HG03097 (cell line): ENCODE measurements at regions not wholly inside any gene's neighbourhood (a gene's known extent, or its start where the extent isn't known, plus 50 kb on each side); places are given as distances from the start of the nearest gene placed in this dataset.

ENCODE experiments used
- ATAC-seq: cut with Tn5 transposase; IDR thresholded peaks from one replicate; pipeline ENCODE4 v1.9.1; 2021; ENCODE audit not compliant: unreplicated experiment, low FRiP score

GRCh38 chr13:39232401-39232980 is 194.2 kb downstream of the NHLRC3 start:
- ATAC-seq: no peak

- no peak for ATAC-seq
These were observed 194.7 kb downstream of the NHLRC3 start for GRCh38 chr13:39232999-39233398.

DNA sequence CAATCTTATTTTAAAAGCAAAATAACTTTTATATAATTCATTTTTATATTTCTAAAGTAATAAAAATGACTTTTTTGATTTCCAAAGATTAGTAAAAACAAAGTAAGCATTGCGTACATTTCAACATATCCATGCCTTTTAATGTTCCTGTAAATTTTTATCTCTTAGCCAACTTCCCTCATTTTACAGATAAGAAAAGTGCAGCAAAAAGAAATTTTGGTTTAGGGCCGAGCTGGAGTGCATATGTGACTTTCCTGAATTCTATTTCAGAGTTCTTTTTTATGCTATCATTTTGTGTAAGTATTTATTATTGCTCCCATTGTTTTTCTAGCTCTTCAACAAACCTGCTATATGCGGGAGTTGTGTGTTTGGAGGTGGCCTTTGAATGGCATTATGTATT is 195.3 kb downstream of the NHLRC3 start:
- no peak for ATAC-seq

DNA sequence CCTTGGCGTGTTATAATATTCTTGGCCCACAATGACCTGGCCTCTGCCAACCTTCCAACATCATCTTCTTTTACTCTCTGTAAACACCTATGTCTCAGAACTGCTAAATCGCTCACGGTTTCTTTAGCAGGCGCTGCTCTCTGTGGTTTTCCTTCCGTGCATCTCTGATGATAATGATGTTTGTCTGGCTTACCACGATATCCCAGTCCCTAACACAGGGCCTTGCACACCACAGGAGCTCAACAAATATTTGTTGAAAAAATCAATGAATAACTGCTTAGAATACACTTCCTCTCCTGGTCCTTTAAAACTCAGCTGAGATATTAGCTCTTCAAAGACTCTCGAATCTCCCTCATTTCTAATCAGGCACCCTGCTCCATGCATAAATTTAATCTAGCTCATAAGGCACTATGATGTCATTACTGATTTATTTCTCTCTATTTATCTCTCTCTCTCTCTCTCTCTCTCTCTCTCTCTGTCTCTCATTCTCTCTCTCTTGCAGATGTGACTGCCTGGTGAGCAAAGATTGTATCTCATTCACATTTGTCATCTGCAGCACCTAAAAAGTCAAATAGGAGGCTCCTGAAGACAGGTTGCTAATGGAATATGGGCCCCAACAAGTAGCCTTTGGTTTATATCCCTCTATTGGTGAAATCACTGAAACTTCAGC is 206.4 kb downstream of the NHLRC3 start:
- no peak for ATAC-seq

DNA sequence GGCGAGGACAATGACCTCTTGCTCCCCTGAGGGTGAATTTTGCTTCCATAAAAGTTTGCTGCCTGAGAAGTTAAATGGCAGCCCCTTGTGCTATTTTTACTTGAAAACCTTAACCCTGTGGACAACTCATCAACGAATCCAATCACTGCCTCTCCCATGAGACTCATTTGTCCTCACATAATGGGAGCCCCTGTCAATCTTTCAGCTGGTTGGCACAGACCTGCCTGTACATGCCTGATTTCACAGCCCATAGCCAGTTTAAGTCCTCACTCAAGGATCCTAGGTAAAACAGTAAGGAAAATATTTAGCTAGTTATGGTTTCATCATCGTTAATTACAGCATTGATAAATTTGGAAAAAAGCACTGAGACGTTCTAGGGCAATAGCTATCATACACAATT is 207.4 kb downstream of the NHLRC3 start:
- ATAC-seq: no peak

- ATAC-seq: no peak
These were observed 211.7 kb downstream of the NHLRC3 start for GRCh38 chr13:39249982-39250381.

- no peak for ATAC-seq
These were observed 212.2 kb downstream of the NHLRC3 start for GRCh38 chr13:39250440-39250839.

DNA sequence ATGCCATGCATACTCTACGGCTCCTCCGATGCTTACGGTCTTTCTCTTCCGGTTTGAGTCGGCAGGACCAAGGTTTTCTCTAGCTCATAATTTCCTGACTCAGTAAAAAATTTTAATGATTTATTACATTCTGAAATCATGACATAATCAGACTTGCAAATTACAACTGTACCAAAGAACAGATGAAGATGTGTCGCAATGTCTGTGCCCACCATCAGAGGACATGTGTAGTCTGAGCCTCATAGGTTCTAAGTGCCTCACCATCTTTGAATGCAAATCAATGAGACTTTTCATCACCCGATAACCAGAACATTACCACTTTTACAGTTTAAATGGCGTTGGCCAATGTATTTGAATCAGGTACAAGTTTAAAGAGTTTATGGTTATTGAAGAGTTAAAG is 213.1 kb downstream of the NHLRC3 start:
- ATAC-seq: no peak

DNA sequence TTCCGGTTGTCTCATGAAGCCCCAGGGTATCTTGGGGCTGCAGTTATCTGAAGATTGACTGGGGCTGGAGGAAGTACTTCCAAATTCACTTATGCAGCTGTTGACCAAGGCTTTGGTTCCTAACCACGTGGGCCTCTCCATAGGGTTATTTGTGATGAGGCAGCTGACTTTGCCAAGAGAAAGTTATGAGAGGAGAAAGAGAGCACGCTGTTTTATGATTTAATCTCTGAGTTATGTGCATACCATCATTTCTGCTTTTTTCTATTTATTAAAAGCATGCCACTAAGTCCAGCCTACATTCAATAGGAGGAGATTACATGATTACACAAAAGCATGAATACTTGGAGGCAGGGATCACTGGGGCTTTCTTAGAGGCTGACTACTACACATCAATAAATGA is 215.5 kb downstream of the NHLRC3 start:
- no peak for ATAC-seq

DNA sequence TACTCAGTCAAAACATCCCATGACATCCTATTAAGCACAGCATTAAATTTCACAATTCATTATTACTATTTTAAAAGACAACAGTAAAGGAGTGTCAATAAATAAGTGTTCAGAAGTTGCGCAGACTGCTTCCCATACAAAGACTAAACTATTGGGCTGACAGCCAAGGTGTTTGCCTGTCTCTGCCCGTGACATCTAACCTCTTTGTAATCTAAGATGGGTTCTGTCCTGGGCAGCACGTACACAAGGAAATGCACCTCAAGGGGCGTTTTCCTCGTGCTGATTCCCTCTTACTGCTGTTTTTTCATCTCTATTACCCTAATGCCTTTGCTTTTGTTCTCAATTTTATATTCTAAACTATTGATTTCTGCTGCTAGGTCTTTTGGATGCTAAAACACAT is 216.3 kb downstream of the NHLRC3 start:
- ATAC-seq: no peak

DNA sequence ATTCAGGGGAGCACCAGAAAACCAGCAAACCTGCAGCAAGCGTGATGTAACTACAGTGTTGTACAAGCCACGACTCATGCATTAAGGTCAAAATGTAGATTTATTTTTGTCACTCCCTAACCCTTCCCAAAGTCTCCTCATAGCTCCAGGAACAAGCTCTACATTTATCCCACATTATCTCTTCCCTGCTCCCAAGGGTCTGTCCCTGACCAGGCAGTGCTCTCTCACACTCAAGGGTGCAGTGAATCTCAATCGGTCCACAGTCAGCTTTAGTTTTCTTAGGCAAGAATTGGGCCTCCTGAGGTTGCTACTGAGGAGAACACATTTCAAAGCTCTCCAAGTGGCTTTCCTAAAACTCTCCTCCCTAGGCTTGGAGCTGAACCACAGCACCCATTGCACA is 219.4 kb downstream of the NHLRC3 start:
- no peak for ATAC-seq

DNA sequence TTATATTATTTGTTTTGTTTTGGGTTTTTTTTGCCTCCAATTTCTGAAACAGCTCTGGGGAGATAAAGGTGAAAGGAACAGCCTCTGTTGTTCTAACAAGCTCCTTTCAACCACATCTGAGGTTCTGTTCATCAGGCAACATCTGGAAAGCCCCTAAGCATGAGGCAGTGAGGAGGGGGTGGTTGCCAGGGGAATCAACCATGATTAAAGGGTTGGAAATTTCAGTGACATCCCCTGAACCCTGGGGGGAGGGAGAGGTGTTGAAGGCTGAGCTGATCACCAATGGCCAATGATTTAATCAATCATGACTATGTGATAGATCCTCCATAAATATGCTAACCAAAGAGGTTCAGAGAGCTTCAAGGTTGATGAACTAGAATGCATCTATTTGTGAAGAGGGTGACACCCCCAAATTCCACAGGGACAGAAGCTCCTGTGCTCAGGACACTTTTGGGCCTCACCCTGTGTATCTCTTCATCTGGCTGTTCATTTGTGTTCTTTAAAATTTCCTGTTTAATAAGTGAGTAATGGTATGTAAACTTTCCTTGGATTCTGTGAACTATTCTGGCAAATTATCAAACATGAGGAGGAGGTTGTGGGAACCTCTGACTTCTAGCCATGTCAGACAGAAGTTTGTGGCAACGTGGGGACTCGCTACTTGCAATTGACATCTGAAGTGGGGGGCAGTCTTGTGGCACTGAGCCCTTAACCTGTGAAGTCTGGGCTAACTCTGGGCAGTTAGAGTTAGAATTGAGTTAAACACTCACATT is 221.3 kb downstream of the NHLRC3 start:
- no peak for ATAC-seq

- peak; percentile 72 for ATAC-seq
These were observed 224.8 kb downstream of the NHLRC3 start for GRCh38 chr13:39263033-39263432.

GRCh38 chr13:39263531-39263930 is 225.3 kb downstream of the NHLRC3 start:
- no peak for ATAC-seq

GRCh38 chr13:39266426-39266825 is 228.2 kb downstream of the NHLRC3 start:
- ATAC-seq: no peak

- ATAC-seq: no peak
These were observed 230.1 kb downstream of the NHLRC3 start for GRCh38 chr13:39268398-39268797.

- ATAC-seq: no peak
These were observed 230.7 kb downstream of the NHLRC3 start for GRCh38 chr13:39269004-39269403.

DNA sequence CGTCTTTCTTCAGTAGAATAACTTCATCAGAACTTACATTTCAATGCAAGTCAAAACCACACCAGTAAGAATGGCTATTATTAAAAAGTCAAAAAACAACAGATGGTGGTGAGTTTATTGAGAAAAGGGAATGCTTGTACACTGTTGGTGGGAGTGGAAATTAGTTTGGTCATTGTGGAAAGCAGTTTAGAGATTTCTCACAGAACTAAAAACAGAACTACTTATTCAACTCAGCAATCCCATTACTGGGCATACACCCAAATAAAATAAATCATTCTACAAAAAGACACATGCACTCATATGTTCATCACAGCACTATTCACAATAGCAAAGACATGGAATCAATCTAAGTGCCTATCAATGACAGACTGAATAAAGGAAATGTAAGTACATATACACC is 231.2 kb downstream of the NHLRC3 start:
- ATAC-seq: no peak

GRCh38 chr13:39272994-39273393 is 234.7 kb downstream of the NHLRC3 start:
- ATAC-seq: no peak

DNA sequence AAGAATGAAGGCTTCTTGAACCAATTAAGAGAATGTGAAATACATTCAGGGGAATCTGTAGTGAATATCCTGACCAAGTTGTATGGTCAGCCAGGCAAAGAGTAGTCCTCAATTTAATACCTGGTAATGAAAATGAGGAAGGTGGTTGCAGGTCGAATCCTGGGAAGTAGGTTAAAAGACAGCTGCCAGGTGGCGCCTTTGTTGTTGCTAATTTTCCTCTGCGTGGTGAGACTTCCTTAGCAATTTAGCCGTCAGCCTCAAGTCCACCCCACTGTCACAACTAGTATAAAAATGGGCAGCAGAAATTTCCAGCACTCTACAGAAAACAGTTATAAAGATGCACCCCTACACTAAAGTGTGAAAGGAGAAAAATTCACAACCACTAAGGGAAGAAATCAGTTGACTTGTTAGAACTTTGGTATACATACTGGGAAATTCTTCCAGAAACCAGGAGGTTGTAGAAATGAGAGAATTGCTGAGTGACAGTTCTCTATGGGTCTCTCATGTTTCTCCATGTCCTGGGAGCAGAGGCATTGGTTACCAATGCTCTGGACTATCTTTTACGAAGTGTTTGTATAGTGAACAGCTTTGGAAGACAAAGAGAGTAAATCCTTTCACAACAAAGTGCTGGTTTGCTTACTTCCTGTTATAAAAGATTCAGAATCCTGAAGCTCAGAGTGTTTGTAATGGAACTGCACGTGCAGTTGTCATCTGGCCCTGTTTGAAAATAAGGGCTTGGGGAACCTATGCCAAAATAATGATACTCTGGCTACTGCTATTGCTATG is 235.9 kb downstream of the NHLRC3 start:
- ATAC-seq: no peak

- ATAC-seq: no peak
These were observed 236.6 kb downstream of the NHLRC3 start for GRCh38 chr13:39274739-39275325.
